ENCODE measurements at regions not wholly inside any gene's neighbourhood (a gene's known extent, or its start where the extent isn't known, plus 50 kb on each side); places are given as distances from the start of the nearest gene placed in this dataset.

DNA sequence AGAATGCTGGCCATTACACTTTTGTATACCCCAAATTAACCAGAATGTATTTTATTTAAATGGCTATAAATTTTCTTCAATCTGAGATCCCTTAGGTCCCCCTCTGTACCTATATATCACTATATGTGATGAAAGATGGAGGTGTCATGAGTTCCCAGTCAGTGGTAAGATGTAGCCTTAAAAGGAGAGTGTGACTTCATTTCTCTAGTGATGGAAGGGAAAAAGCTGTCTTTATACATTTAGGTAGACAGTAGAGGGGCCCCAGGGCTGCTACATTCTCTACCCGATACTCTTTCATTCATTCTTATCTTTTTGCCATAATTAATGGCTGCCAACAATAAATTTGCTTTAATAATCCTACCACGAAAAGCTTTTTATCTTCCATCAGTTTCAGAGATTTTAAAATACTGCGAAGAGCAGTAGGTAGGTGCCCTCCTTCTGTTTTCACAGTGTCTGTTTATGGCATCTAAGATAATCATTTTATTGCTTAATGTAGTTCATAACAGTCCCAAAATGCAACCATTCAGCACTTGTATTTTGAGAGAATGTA, 301.3 kb downstream of the ZNF608 start:
- BruUV-seq (replicated peaks) = no TSS peak
- H2AFZ ChIP-seq (ENCODE audit: low read length) = no peak overlapping the region
- FAIRE-seq (no peak), DNase-seq (ENCODE audit: low spot score) (no peak), ATAC-seq (no peak)
- H3K27me3 ChIP-seq (ENCODE audit: control insufficient read depth in 1 of 2, insufficient read depth in 2 of 2, low read length in 2 of 2) = no peaks in the 10 kb centered on the region; a peak in 1 of 5 replicates
- no peak overlapping the region for H3K27ac ChIP-seq (ENCODE audit: extremely low read length, insufficient read depth, low read length)
- H3K4me3 ChIP-seq (replicated peaks in 1 of 3; ENCODE audit: insufficient read depth in 1 of 3, low read depth in 2 of 3, low read length in 3 of 3) = no peak overlapping the region
- no peaks in the 10 kb centered on the region for H4K20me1 ChIP-seq (ENCODE audit: insufficient read depth, low read length)
- no peak overlapping the region for H3K4me2 ChIP-seq (ENCODE audit: low read depth, low read length)
- no peaks in the 10 kb centered on the region for H3K9me3 ChIP-seq (ENCODE audit: low read length)
- no peaks in the 10 kb centered on the region for H3K36me3 ChIP-seq (replicated peaks in 1 of 2; ENCODE audit: control insufficient read depth in 1 of 2, insufficient read depth in 2 of 2, low read length in 2 of 2)
- no peaks in the 10 kb centered on the region for H3K4me1 ChIP-seq (ENCODE audit: insufficient read depth, low read length)
- intact Hi-C loops (cut with micrococcal nuclease; ENCODE audit: unreplicated experiment) (no loop called here), in situ Hi-C loops (cut with HindIII; ENCODE audit: extremely low pct_ligation_motif_present, low pct_unique_long_range_greater_than_20kb) (no loop called here)
- CTCF ChIA-PET (ENCODE audit: low intra/inter-chr PET ratio, low total read pairs) = no interaction called here
- POLR2A ChIA-PET = no interaction called here
- WGBS (ENCODE audit: low lambda C conversion rate) = 36% methylated on average over 3 of the region's 3 CpGs
- no peak overlapping the region for H3K9ac ChIP-seq (ENCODE audit: insufficient read depth, low read depth, low read length)
- no peaks in the 10 kb centered on the region for H3K79me2 ChIP-seq (ENCODE audit: insufficient read depth, low read length)
- TF ChIP-seq, protein P1, sequence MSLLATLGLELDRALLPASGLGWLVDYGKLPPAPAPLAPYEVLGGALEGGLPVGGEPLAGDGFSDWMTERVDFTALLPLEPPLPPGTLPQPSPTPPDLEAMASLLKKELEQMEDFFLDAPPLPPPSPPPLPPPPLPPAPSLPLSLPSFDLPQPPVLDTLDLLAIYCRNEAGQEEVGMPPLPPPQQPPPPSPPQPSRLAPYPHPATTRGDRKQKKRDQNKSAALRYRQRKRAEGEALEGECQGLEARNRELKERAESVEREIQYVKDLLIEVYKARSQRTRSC (CRISPR knock-in tag; IDR thresholded peaks at IDR 0.05; ENCODE audit: low read depth) = no peak
- TF ChIP-seq PLRG1 (conservative IDR thresholded peaks at IDR 0.05) (no peak), ATRX (CRISPR knock-in tag; IDR thresholded peaks at IDR 0.05; ENCODE audit: borderline replicate concordance) (no peak), SMARCC2 (IDR thresholded peaks at IDR 0.05) (no peak), ELF1 (CRISPR knock-in tag; IDR thresholded peaks at IDR 0.05) (no peak), SETDB1 (CRISPR knock-in tag; IDR thresholded peaks at IDR 0.05; ENCODE audit: borderline replicate concordance) (no peak), ZBTB42 (CRISPR knock-in tag; IDR thresholded peaks at IDR 0.05) (no peak), ZMYM3 (CRISPR knock-in tag; IDR thresholded peaks at IDR 0.05) (no peak), MIXL1 (CRISPR knock-in tag; IDR thresholded peaks at IDR 0.05) (no peak), KDM3A (CRISPR knock-in tag; IDR thresholded peaks at IDR 0.05; ENCODE audit: low read depth) (no peak), ZNF296 (CRISPR knock-in tag; conservative IDR thresholded peaks at IDR 0.05) (no peak)
- TF ChIP-seq, protein P2, sequence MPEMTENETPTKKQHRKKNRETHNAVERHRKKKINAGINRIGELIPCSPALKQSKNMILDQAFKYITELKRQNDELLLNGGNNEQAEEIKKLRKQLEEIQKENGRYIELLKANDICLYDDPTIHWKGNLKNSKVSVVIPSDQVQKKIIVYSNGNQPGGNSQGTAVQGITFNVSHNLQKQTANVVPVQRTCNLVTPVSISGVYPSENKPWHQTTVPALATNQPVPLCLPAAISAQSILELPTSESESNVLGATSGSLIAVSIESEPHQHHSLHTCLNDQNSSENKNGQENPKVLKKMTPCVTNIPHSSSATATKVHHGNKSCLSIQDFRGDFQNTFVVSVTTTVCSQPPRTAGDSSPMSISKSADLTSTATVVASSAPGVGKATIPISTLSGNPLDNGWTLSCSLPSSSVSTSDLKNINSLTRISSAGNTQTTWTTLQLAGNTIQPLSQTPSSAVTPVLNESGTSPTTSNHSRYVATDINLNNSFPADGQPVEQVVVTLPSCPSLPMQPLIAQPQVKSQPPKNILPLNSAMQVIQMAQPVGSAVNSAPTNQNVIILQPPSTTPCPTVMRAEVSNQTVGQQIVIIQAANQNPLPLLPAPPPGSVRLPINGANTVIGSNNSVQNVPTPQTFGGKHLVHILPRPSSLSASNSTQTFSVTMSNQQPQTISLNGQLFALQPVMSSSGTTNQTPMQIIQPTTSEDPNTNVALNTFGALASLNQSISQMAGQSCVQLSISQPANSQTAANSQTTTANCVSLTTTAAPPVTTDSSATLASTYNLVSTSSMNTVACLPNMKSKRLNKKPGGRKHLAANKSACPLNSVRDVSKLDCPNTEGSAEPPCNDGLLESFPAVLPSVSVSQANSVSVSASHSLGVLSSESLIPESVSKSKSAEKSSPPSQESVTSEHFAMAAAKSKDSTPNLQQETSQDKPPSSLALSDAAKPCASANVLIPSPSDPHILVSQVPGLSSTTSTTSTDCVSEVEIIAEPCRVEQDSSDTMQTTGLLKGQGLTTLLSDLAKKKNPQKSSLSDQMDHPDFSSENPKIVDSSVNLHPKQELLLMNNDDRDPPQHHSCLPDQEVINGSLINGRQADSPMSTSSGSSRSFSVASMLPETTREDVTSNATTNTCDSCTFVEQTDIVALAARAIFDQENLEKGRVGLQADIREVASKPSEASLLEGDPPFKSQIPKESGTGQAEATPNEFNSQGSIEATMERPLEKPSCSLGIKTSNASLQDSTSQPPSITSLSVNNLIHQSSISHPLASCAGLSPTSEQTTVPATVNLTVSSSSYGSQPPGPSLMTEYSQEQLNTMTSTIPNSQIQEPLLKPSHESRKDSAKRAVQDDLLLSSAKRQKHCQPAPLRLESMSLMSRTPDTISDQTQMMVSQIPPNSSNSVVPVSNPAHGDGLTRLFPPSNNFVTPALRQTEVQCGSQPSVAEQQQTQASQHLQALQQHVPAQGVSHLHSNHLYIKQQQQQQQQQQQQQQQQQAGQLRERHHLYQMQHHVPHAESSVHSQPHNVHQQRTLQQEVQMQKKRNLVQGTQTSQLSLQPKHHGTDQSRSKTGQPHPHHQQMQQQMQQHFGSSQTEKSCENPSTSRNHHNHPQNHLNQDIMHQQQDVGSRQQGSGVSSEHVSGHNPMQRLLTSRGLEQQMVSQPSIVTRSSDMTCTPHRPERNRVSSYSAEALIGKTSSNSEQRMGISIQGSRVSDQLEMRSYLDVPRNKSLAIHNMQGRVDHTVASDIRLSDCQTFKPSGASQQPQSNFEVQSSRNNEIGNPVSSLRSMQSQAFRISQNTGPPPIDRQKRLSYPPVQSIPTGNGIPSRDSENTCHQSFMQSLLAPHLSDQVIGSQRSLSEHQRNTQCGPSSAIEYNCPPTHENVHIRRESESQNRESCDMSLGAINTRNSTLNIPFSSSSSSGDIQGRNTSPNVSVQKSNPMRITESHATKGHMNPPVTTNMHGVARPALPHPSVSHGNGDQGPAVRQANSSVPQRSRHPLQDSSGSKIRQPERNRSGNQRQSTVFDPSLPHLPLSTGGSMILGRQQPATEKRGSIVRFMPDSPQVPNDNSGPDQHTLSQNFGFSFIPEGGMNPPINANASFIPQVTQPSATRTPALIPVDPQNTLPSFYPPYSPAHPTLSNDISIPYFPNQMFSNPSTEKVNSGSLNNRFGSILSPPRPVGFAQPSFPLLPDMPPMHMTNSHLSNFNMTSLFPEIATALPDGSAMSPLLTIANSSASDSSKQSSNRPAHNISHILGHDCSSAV (CRISPR knock-in tag; IDR thresholded peaks at IDR 0.05; ENCODE audit: borderline replicate concordance) = no peak
- TF ChIP-seq, protein P3, sequence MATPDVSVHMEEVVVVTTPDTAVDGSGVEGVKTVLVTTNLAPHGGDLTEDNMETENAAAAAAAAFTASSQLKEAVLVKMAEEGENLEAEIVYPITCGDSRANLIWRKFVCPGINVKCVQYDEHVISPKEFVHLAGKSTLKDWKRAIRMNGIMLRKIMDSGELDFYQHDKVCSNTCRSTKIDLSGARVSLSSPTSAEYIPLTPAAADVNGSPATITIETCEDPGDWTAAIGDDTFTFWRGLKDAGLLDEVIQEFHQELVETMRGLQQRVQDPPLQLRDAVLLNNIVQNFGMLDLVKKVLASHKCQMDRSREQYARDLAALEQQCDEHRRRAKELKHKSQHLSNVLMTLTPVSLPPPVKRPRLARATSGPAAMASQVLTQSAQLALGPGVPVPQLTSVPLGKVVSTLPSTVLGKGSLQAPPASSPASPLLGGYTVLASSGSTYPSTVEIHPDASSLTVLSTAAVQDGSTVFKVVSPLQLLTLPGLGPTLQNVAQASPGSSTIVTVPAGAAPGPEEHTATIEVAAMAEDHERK (CRISPR knock-in tag; IDR thresholded peaks at IDR 0.05; ENCODE audit: low read depth) = no peak
- TF ChIP-seq, protein P4, sequence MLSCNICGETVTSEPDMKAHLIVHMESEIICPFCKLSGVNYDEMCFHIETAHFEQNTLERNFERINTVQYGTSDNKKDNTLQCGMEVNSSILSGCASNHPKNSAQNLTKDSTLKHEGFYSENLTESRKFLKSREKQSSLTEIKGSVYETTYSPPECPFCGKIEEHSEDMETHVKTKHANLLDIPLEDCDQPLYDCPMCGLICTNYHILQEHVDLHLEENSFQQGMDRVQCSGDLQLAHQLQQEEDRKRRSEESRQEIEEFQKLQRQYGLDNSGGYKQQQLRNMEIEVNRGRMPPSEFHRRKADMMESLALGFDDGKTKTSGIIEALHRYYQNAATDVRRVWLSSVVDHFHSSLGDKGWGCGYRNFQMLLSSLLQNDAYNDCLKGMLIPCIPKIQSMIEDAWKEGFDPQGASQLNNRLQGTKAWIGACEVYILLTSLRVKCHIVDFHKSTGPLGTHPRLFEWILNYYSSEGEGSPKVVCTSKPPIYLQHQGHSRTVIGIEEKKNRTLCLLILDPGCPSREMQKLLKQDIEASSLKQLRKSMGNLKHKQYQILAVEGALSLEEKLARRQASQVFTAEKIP (CRISPR knock-in tag; IDR thresholded peaks at IDR 0.05; ENCODE audit: borderline replicate concordance) = no peak
